Left ventricle myocardium superior (tissue), 1 donor: ENCODE measurements at regions not wholly inside any gene's neighbourhood (a gene's known extent, or its start where the extent isn't known, plus 50 kb on each side); places are given as distances from the start of the nearest gene placed in this dataset.
"Not testable (repeated sequence)": the region's sequence is repeated elsewhere in the genome, so short reads cannot be mapped to it uniquely, and the experiment has no call there.

ENCODE experiments used
- ATAC-seq: fragments of 200-7000 bp; cut with Tn5 transposase; one replicate; pipeline ENCODE4 v1.9.1; 2020; ENCODE audit warnings: mild to moderate bottlenecking, moderate library complexity
- DNase-seq: peaks from one replicate; pipeline ENCODE4 v3.0.0-alpha.2; 2020
- intact Hi-C: fragments of 100-400 bp; cut with micrococcal nuclease; formaldehyde crosslinking; loops from one replicate; pipeline ENCODE4 v1.11.0; 2022
- donor health status: DM: no; HTN: yes; CAD: no; lungs with severe emphysema.

GRCh38 chr2:122080316-122080715, 324.9 kb downstream of the TSN start:
- no peak for DNase-seq
- no peak for ATAC-seq
- intact Hi-C loops: no loop called here

DNA sequence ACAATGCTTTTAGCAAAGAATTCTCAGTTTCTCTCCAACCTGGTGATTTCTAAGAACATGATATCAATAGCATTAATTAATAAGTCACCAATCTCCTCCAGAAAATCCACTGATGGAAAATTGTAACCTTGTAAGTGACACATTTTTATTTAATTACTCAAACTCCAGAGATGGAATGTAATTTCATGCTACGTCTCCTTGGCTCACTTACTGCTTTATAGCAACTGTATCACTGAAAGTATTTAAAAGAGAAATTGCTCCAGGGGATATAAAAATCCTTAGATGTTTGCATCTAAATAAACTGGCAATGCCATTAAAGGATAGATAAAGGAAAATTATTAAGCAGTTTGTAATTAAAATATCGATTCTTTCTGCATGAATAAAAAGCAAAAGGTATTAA, 325.4 kb downstream of the TSN start:
- DNase-seq: no peak
- ATAC-seq: no peak
- intact Hi-C loops: no loop called here

- DNase-seq (no peak), ATAC-seq (no peak)
- intact Hi-C loops: no loop called here
Measured at GRCh38 chr2:122081751-122082150, 326.3 kb downstream of the TSN start.

- intact Hi-C loops: no loop called here
- no peak for ATAC-seq
- no peak for DNase-seq
Measured at GRCh38 chr2:122083256-122084048, 328.0 kb downstream of the TSN start.

DNA sequence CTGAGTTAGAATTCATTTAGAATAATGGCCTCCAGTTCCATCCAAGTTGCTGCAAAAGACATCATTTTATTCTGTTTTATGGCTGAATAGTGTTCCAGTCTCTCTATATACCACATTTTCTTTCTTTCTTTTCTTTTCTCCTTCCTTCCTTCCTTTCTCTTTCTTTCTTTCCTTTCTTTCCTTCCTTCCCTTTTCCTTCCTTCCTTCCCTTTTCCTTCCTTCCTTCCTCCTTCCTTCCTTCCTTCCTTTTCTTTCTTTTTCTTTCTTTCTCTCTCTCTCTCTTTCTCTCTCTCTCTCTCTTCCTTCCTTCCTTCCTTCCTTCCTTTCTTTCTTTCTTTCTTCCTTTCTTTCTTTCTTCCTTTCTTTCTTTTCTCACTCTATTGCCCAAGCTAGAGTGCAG, 330.2 kb downstream of the TSN start:
- intact Hi-C loops, DNase-seq, ATAC-seq: not testable (repeated sequence)

- intact Hi-C loops: no loop called here
- ATAC-seq: no peak
Measured at GRCh38 chr2:122094557-122094956, 339.1 kb downstream of the TSN start.

GRCh38 chr2:122096761-122097160, 341.3 kb downstream of the TSN start:
- DNase-seq (no peak), ATAC-seq (no peak)
- intact Hi-C loops: no loop called here

More at GRCh38 chr2:122094557-122094956, 339.1 kb downstream of the TSN start:
- DNase-seq: no peak

- ATAC-seq: no peak
- no peak for DNase-seq
- intact Hi-C loops: no loop called here
Measured at GRCh38 chr2:122098306-122098705, 342.9 kb downstream of the TSN start.

DNA sequence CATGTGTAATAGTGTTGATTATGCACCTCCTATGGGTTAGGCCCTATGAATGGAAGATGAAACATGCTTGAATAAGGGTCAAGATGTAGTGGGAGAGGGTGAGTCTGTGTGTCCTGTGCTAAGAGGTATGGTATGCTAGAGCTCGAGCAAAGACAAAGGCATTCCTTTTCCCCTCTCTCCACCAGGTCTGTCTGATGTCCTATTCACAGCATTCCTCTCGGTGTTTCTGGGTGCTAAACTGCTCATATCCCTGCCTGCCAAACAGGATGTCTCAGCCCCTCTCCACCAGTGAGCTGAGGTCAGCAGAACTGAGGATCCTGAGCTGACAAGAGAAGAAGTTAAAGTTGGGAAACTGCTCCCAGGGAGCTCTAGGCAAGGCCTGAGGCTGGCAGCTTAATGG, 344.9 kb downstream of the TSN start:
- intact Hi-C loops: no loop called here
- DNase-seq (no peak), ATAC-seq (no peak)

- DNase-seq (no peak), ATAC-seq (no peak)
- intact Hi-C loops: no loop called here
Measured at GRCh38 chr2:122100756-122101155, 345.3 kb downstream of the TSN start.

DNA sequence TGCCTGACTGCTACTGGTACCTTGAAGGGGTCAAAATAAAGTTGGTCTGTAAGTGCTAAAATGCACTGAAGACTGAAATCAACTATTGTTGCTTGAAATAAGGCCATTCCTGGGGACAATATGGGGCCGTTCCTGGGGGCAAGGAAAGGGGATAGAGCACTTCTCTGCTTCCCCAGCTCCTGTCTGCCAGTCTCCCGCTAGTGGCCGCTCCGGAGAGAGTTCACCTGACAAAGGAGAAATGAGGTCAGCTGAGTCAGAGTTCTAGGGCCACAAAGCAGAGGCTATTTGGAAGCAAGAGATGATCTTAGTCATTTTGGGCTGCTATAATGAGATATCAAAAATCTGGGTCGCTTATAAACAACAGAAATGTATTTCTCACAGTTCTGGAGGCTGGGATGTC, 345.9 kb downstream of the TSN start:
- DNase-seq (no peak), ATAC-seq (no peak)
- intact Hi-C loops: no loop called here

GRCh38 chr2:122105171-122105876, 349.9 kb downstream of the TSN start:
- intact Hi-C loops: no loop called here
- no peak for ATAC-seq

DNA sequence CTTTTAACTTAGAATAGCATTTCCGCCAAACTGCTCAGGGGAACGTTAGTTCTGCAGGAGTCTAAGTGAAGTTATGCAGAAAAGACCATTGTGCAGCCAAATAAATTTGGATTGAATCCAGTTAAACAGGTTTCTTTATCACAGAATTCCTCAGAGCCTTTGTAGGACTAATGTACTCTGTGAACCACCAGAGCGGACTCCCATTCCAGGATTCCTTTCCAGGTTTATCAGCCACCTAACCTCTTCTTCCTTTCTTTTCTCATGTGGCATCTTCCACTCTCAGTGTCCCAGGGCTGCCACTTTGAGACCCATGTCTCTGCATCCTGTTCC, 350.4 kb downstream of the TSN start:
- DNase-seq: no peak
- intact Hi-C loops: no loop called here
- ATAC-seq: no peak

More at GRCh38 chr2:122105171-122105876, 349.9 kb downstream of the TSN start:
- no peak for DNase-seq

- ATAC-seq (no peak), DNase-seq (no peak)
- intact Hi-C loops: no loop called here
Measured at GRCh38 chr2:122108186-122108585, 352.7 kb downstream of the TSN start.

DNA sequence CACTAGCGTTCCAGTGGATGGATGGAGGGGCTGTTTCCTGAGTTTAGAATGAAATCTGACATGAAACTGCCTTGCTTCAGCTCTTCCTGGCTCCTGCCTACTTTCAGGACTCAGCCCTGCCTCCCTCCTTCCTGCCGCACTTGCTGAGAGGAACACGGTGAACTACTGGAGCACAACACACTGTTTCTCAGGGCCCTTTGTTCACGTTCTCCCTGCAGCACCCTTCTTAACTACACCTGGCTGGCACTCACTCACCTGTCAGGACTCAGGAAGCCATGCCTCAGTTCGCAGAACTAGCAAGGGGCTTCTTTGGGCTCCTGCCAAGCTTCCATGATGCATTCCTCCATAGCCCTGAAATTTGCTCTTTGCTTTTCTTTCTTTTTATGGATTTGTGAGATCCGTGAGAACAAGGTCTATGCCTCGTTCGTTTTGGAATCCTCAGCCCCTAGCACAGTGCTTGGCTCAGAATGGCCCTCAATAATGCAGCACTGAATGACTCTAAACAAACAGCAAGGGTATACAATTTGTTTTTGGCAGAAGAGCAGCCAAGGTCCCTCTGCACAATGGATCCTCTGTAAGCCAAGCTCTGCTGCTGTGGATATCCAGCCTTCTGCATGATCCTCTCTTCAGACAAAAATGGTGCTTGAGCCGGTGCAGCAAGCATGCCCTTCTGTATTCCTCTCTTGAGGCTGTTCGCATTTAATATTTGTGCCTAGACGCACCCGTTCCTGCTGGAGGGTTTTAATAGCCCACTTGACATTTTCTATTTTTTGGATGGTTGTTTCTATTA, 357.0 kb downstream of the TSN start:
- ATAC-seq (peak; percentile 38), DNase-seq (no peak)
- intact Hi-C loops: no loop called here

DNA sequence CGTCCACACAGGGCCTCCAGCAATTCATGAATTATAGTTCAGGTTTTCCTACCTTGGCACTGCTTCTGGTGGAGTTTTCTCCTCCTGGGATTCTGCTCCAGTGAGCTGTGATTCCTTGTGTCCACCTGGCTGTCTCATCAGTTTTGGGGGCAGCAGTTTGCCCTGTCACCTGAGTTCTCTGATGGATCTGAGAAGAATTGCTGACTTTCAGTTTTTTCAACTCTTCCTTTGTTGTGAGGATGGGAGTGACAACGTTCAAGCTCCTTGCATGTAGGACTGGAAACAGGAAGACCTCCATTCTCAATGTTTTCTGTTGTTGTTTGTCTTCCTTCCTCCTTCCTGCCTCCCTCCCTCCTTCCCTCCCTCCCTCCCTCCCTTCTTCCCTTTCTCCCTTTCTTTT, 359.0 kb downstream of the TSN start:
- ATAC-seq (no peak), DNase-seq (no peak)

GRCh38 chr2:122117371-122117770, 361.9 kb downstream of the TSN start:
- intact Hi-C loops: no loop called here
- no peak for ATAC-seq
- no peak for DNase-seq

More for the DNA sequence above, 359.0 kb downstream of the TSN start:
- intact Hi-C loops: no loop called here

- intact Hi-C loops: no loop called here
- no peak for DNase-seq
- no peak for ATAC-seq
Measured at GRCh38 chr2:122129399-122129798, 373.9 kb downstream of the TSN start.

DNA sequence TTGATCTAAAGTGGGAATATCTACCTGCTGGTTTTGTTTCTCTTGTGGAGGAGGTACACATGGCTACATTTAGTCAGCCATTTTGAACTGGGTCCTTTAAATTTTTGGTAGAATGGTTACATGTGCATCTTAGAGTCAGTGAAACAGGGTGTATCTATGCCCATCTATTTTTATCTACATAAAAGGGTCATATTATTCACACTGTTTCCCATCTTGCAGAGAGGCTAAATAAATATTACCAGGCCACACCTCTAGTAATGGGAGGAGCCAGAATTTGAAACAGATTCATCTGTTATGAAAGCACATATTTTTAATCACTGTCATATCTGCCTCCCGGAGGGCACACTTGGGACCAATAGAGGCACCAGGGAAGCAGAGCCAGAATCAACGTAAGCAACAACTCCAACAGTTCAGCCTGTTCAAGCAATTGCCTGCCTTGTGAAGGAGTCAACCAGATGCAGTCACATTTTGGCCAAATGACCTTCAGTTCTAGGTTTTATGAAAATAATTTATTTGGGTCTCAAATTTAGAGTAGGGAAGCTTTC, 376.8 kb downstream of the TSN start:
- ATAC-seq (peak; percentile 64), DNase-seq (no peak)
- intact Hi-C loops: no loop called here
